Astrocyte of the spinal cord (primary cell): ENCODE measurements at regions not wholly inside any gene's neighbourhood (a gene's known extent, or its start where the extent isn't known, plus 50 kb on each side); places are given as distances from the start of the nearest gene placed in this dataset.
"Not testable (repeated sequence)": the region's sequence is repeated elsewhere in the genome, so short reads cannot be mapped to it uniquely, and the experiment has no call there.

Experiments
- DNase-seq: peaks from one replicate; pipeline ENCODE4 v3.0.0; 2011; ENCODE audit warnings: low read depth, low spot score
- H3K4me3 ChIP-seq: 2 replicates; pipeline ENCODE4 v1.5.1; 2011; ENCODE audit warnings: low read depth, mild to moderate bottlenecking, low read length, moderate library complexity
- in situ Hi-C: cut with HindIII; loops from 2 replicates; pipeline ENCODE4 v1.10.0; 2017; ENCODE audit warnings: low sequenced_read_pairs
- TF ChIP-seq, protein P1 (sequence below): IDR thresholded peaks from 2 replicates; pipeline ENCODE4 v1.5.1; 2012; ENCODE audit warnings: low read depth, mild to moderate bottlenecking, low read length, inconsistent platforms

DNA sequence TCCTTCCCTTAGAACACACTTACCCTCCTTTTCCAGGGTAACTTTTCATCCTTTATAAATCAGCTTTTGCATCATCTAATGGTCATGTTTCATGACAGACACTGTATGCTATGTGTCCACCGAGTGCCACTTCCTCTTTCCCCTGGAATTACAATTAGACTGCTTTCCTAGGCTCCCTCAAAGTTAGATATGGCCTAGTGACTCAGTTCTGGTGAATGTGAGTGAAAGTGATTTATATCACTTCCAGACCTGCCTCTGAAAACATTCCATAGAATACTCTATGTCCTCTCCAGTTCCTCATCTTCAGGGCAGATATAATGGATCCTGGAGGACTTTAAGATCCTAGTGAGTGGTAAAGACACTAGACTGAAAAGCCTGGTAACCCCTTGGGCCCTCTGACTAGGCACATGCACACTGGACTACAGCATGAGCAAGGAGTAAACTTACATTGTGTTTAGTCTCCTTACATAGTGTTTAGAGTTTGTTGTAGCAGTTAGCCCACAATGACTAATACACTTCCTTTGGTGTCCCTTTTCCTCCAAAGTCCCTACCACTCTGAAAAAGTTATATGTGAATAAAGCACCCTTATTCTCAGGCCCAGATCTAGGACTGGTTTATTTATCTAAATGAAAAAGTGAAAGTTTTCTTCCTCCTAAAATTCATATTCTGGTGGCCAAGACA lies 59.3 kb downstream of the GPR88 start:
- peak; percentile 91 for DNase-seq
- in situ Hi-C loops = no loop called here
- no peak overlapping the region for H3K4me3 ChIP-seq
- TF ChIP-seq, protein P1, sequence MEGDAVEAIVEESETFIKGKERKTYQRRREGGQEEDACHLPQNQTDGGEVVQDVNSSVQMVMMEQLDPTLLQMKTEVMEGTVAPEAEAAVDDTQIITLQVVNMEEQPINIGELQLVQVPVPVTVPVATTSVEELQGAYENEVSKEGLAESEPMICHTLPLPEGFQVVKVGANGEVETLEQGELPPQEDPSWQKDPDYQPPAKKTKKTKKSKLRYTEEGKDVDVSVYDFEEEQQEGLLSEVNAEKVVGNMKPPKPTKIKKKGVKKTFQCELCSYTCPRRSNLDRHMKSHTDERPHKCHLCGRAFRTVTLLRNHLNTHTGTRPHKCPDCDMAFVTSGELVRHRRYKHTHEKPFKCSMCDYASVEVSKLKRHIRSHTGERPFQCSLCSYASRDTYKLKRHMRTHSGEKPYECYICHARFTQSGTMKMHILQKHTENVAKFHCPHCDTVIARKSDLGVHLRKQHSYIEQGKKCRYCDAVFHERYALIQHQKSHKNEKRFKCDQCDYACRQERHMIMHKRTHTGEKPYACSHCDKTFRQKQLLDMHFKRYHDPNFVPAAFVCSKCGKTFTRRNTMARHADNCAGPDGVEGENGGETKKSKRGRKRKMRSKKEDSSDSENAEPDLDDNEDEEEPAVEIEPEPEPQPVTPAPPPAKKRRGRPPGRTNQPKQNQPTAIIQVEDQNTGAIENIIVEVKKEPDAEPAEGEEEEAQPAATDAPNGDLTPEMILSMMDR = no peak

DNA sequence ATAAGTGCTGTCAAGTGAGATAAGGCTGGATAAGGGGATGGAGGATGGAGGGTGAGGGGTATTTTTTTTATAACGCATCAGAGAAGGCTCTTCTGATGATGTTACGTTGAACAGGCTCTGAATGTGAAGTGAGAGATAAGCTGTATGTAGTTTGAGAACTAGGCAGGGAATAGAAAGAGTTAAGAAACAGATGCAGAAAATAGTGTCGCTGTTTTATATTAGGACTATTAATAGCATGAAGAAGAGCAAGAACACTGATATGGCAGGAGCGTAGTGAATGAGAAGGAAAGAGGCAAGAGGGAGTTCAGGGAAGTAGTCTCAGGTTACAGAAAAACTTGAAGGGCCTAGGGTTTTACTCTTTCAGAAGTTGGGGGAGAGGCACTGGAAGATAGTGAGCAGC lies 59.8 kb downstream of the GPR88 start:
- DNase-seq = no peak
- in situ Hi-C loops = no loop called here
- TF ChIP-seq, protein P1 = no peak
- no peak overlapping the region for H3K4me3 ChIP-seq

DNA sequence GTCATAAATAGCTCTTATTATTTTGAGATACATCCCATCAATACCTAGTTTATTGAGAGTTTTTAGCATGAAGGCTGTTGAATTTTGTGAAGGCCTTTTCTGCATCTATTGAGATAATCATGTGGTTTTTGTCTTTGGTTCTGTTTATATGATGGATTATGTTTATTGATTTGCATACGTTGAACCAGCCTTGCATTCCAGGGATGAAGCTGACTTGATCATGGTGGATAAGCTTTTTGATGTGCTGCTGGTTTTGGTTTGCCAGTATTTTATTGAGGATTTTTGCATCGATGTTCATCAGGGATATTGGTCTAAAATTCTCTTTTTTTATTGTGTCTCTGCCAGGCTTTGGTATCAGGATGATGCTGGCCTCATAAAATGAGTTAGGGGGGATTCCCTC lies 62.4 kb downstream of the GPR88 start:
- DNase-seq, H3K4me3 ChIP-seq, in situ Hi-C loops: not testable (repeated sequence)

DNA sequence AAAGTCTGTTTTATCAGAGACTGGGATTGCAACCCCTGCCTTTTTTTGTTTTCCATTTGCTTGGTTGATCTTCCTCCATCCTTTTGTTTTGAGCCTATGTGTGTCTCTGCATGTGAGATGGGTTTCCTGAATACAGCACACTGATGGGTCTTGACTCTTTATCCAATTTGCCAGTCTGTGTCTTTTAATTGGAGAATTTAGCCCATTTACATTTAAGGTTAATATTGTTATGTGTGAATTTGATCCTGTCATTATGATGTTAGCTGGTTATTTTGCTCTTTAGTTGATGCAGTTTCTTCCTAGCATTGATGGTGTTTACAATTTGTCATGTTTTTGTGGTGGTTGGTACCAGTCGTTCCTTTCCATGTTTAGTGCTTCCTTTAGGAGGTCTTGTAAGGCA lies 64.1 kb downstream of the GPR88 start:
- H3K4me3 ChIP-seq, DNase-seq, in situ Hi-C loops: not testable (repeated sequence)

DNA sequence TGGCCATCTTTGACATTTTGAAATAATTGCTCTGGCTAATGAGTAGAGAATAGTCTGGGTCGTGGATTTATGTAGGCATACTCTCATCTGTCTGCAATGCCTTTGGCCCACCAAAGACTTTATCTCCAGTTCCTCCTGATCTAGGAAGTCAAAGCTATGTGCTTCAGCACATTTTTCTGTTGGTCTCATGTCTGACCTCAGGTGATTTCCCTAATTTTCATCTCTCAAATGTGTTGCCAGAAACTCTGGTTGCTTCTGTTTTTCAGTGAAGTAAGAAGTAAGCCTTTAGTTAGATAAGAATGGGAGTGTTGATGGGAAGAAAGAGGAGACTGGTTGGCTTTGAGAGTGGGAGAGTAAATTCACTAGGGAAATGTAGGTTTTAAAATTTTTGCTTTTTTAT lies 66.4 kb downstream of the GPR88 start:
- TF ChIP-seq, protein P1 = no peak
- no peak overlapping the region for H3K4me3 ChIP-seq
- DNase-seq = no peak
- in situ Hi-C loops = no loop called here

DNA sequence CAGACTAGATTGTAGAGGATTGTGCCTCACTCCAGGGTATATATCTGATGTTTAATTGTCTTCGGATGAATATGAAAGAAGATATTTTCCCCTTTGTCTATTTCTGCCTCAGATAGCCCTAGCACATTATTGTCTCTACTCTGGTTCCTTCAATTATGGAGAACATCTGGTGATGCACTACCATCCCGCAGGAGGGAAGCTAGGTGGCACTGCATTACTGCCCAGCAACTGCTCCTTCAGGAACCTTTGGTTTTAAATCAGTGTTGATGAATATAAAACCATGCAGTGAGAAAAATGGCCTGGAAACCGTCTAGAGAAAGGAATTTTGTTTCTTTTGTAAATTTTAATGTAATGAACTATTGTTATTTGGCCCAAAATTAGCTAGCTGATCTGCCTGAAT lies 68.5 kb downstream of the GPR88 start:
- in situ Hi-C loops = no loop called here
- peak; percentile 71 for DNase-seq
- H3K4me3 ChIP-seq = no peak overlapping the region
- TF ChIP-seq, protein P1 = peak; percentile 82

DNA sequence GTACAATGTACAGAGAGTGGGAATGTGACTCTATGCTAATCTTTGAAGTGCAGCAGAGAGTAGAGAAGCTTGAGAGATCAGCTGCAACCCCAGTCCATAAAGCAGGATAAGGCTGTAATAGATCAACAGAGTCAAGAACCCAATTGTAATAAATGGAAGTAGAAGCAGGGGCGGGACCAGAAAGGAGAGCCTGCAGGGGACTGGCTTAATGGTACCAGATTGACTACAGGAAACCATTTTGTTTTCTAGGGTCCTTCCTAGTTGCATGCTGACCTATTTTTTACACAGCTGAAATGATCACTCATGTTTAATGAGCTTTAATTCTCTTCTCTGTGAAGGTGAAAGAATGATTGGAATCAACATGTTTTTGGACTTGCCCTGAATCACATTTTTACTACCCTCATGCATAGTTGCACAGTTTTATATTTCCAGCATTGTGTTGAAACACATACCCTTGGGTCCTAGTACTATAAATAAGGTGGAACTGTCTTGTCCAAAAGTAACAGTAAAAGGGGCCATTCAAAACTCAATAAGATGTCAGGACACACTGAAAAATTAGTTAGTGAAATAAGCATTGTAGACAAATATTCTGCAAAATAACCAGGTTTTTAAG lies 69.8 kb downstream of the GPR88 start:
- H3K4me3 ChIP-seq = no peak overlapping the region
- in situ Hi-C loops = no loop called here
- TF ChIP-seq, protein P1 = no peak
- DNase-seq = no peak
